Liver (tissue), 8 donors: ENCODE measurements at regions not wholly inside any gene's neighbourhood (a gene's known extent, or its start where the extent isn't known, plus 50 kb on each side); places are given as distances from the start of the nearest gene placed in this dataset.

Source experiments
- DNase-seq: peaks from one replicate; pipeline ENCODE4 v3.0.0-alpha.2; 2017; ENCODE audit warnings: low spot score
- H3K27ac ChIP-seq, 2 donors: one replicate each; pipeline ENCODE4 v1.7.0; 2013; ENCODE audit warnings: inconsistent platforms in 2 of 2, low read length in 2 of 2, control low read depth in 1 of 2, low read depth in 1 of 2, mild to moderate bottlenecking in 1 of 2
- H3K27me3 ChIP-seq, 4 donors: one replicate each; pipeline versions ENCODE4 v1.6.1 to v1.7.0; 2013; ENCODE audit warnings: low read length in 3 of 4, inconsistent platforms in 1 of 4, mild to moderate bottlenecking in 1 of 4, moderate library complexity in 1 of 4; ENCODE audit not compliant: control insufficient read depth in 4 of 4, insufficient read depth in 4 of 4
- H3K36me3 ChIP-seq, 4 donors: one replicate each; pipeline versions ENCODE4 v1.6.1 to v1.7.0; 2013; ENCODE audit warnings: low read length in 3 of 4, mild to moderate bottlenecking in 3 of 4, low read depth in 1 of 4, moderate library complexity in 1 of 4; ENCODE audit not compliant: control insufficient read depth in 4 of 4, insufficient read depth in 3 of 4
- H3K4me1 ChIP-seq, 4 donors: one replicate each; pipeline versions ENCODE4 v1.6.1 to v1.7.0; 2013; ENCODE audit warnings: low read length in 3 of 4, mild to moderate bottlenecking in 3 of 4, moderate library complexity in 1 of 4; ENCODE audit not compliant: control insufficient read depth in 4 of 4, insufficient read depth in 4 of 4
- H3K4me3 ChIP-seq, 3 donors: one replicate each; pipeline versions ENCODE4 v1.6.1 to v1.7.0; 2013; ENCODE audit warnings: low read length in 3 of 3, control low read depth in 1 of 3, low read depth in 1 of 3, mild to moderate bottlenecking in 1 of 3
- H3K9ac ChIP-seq, 2 donors: one replicate each; pipeline ENCODE4 v1.7.0; 2013; ENCODE audit warnings: low read length in 2 of 2, mild to moderate bottlenecking in 2 of 2, moderate library complexity in 2 of 2, control low read depth in 1 of 2, low read depth in 1 of 2
- H3K9me3 ChIP-seq, 4 donors: one replicate each; pipeline versions ENCODE4 v1.6.1 to v1.7.0; 2013; ENCODE audit warnings: low read length in 3 of 4; ENCODE audit not compliant: control insufficient read depth in 4 of 4
- ATF3 ChIP-seq: IDR thresholded peaks from 2 replicates; pipeline ENCODE4 v1.6.1; 2016; ENCODE audit warnings: antibody characterized with exemption
- CTCF ChIP-seq: fragments of 150-350 bp; IDR thresholded peaks from 2 replicates; pipeline ENCODE4 v1.5.1; 2017; ENCODE audit warnings: improper control_type of control experiment, low read depth, low read length; ENCODE audit not compliant: missing input control
- EGR1 ChIP-seq, 2 donors: IDR thresholded peaks; 2 replicates each; pipeline ENCODE4 v1.6.1; 2016 to 2018; ENCODE audit warnings: antibody characterized with exemption in 2 of 2, low read depth in 2 of 2
- FOXA1 ChIP-seq: IDR thresholded peaks from 2 replicates; pipeline ENCODE4 v1.6.1; 2016; ENCODE audit warnings: antibody characterized with exemption
- GABPA ChIP-seq, 2 donors: IDR thresholded peaks in 1 of 2; conservative IDR thresholded peaks in 1 of 2; 2 replicates each; pipeline ENCODE4 v1.6.1; 2016; ENCODE audit warnings: antibody characterized with exemption in 2 of 2, mild to moderate bottlenecking in 1 of 2, moderate library complexity in 1 of 2
- HNF4A ChIP-seq, 2 donors: conservative IDR thresholded peaks; 2 replicates each; pipeline ENCODE4 v1.6.1; 2016; ENCODE audit warnings: antibody characterized with exemption in 2 of 2, mild to moderate bottlenecking in 2 of 2
- HNF4G ChIP-seq: IDR thresholded peaks from 2 replicates; pipeline ENCODE4 v1.6.1; 2016; ENCODE audit warnings: antibody characterized with exemption
- JUND ChIP-seq, 2 donors: IDR thresholded peaks; 2 replicates each; pipeline ENCODE4 v1.6.1; 2016; ENCODE audit warnings: antibody characterized with exemption in 2 of 2
- MAX ChIP-seq: IDR thresholded peaks from 2 replicates; pipeline ENCODE4 v1.6.1; 2016; ENCODE audit warnings: antibody characterized with exemption
- NR2F2 ChIP-seq: IDR thresholded peaks from 2 replicates; pipeline ENCODE4 v1.6.1; 2016; ENCODE audit warnings: antibody characterized with exemption
- RAD21 ChIP-seq, 2 donors: IDR thresholded peaks; 2 replicates each; pipeline ENCODE4 v1.6.1; 2016; ENCODE audit warnings: antibody characterized with exemption in 2 of 2, mild to moderate bottlenecking in 2 of 2
- REST ChIP-seq: IDR thresholded peaks from 2 replicates; pipeline ENCODE4 v1.6.1; 2016; ENCODE audit warnings: antibody characterized with exemption, mild to moderate bottlenecking
- RXRA ChIP-seq, 2 donors: IDR thresholded peaks; 2 replicates each; pipeline ENCODE4 v1.6.1; 2017 to 2018; ENCODE audit warnings: antibody characterized with exemption in 2 of 2, mild to moderate bottlenecking in 1 of 2
- SP1 ChIP-seq: IDR thresholded peaks from 2 replicates; pipeline ENCODE4 v1.6.1; 2018; ENCODE audit warnings: antibody characterized with exemption, mild to moderate bottlenecking
- TAF1 ChIP-seq: conservative IDR thresholded peaks from 2 replicates; pipeline ENCODE4 v1.6.1; 2016; ENCODE audit warnings: antibody characterized with exemption, mild to moderate bottlenecking
- YY1 ChIP-seq: IDR thresholded peaks from 2 replicates; pipeline ENCODE4 v1.6.1; 2016; ENCODE audit warnings: antibody characterized with exemption, mild to moderate bottlenecking
- ZBTB33 ChIP-seq: IDR thresholded peaks from 2 replicates; pipeline ENCODE4 v1.6.1; 2016; ENCODE audit warnings: antibody characterized with exemption
- WGBS: extraction: QIAGEN DNeasy Blood & Tissue Kit; methylation state at CpG from one replicate; pipeline ENCODE4 v1.1.7; 2013; 5-methylcytosine and 5-hydroxymethylcytosine counted together
- donor health status: healthy.
- donor health status: healthy.
- donor health status: healthy.
- donor health status: healthy.
- donor health status: healthy.

GRCh38 chr14:43249116-43249515, 1258.0 kb downstream of the FSCB start:
- no peak for TF ChIP-seq NR2F2
- no peak for TF ChIP-seq JUND (IDR thresholded peaks at IDR 0.05)
- no peak for TF ChIP-seq HNF4G
- no peak for TF ChIP-seq TAF1
- Histone ChIP-seq H3K9me3 (no peaks in the 10 kb centered on the region), H3K27ac (no peak overlapping the region), H3K4me1 (no peaks in the 10 kb centered on the region), H3K36me3 (no peaks in the 10 kb centered on the region), H3K27me3 (no peaks in the 10 kb centered on the region), H3K9ac (no peak overlapping the region), H3K4me3 (no peak overlapping the region)
- no peak for DNase-seq

- H3K27me3 ChIP-seq, result no peaks in the 10 kb centered on the region
- no peak for TF ChIP-seq EGR1 (IDR thresholded peaks at IDR 0.05; ENCODE audit: low read depth in 2 of 2)
- no peak for TF ChIP-seq GABPA (IDR thresholded peaks at IDR 0.05 in 1 of 2, conservative IDR thresholded peaks at IDR 0.05 in 1 of 2)
- TF ChIP-seq MAX, result no peak
- TF ChIP-seq REST, result no peak
- TF ChIP-seq RXRA (IDR thresholded peaks at IDR 0.05), result no peak
- no peak for TF ChIP-seq ATF3
- TF ChIP-seq HNF4G, result no peak
- TF ChIP-seq CTCF, result no peak
- no peak for TF ChIP-seq ZBTB33
- no peak for TF ChIP-seq SP1
- no peak for TF ChIP-seq HNF4A (conservative IDR thresholded peaks at IDR 0.05)
- TF ChIP-seq YY1, result no peak
- TF ChIP-seq RAD21 (IDR thresholded peaks at IDR 0.05), result no peak
- no peak for TF ChIP-seq FOXA1
- TF ChIP-seq TAF1, result no peak
- 69% methylated on average over 1 of the region's 1 CpG for WGBS
Observed at GRCh38 chr14:43247877-43248276, 1259.2 kb downstream of the FSCB start.

More at GRCh38 chr14:43247877-43248276, 1259.2 kb downstream of the FSCB start:
- no peak for DNase-seq
- H3K9ac ChIP-seq, result no peak overlapping the region
- no peaks in the 10 kb centered on the region for H3K9me3 ChIP-seq
- H3K36me3 ChIP-seq, result no peaks in the 10 kb centered on the region
- no peaks in the 10 kb centered on the region for H3K4me1 ChIP-seq
- no peak overlapping the region for H3K27ac ChIP-seq
- H3K4me3 ChIP-seq, result no peak overlapping the region
